ENCODE measurements at regions not wholly inside any gene's neighbourhood (a gene's known extent, or its start where the extent isn't known, plus 50 kb on each side); places are given as distances from the start of the nearest gene placed in this dataset.

DNA sequence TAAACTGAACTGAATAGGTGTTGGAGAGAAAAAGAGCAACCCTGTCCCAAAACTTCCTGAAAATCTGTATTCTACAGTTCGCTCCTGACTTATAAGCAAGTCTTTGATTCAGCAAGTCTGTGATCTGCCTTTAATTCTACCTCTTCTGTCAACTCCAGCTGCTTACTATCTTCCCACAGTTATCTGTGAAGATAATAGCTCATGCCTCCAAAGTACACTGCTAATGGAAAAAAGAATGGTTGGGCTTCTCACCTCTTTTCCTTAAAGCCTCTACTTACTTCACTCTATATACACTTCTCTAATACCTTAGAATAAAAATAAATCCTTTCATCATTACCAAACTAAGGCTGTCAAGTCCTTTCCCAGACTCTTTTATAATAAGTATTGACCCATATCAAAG lies 391.5 kb upstream of the MIR17HG start:
- DNase-seq = no peak

DNA sequence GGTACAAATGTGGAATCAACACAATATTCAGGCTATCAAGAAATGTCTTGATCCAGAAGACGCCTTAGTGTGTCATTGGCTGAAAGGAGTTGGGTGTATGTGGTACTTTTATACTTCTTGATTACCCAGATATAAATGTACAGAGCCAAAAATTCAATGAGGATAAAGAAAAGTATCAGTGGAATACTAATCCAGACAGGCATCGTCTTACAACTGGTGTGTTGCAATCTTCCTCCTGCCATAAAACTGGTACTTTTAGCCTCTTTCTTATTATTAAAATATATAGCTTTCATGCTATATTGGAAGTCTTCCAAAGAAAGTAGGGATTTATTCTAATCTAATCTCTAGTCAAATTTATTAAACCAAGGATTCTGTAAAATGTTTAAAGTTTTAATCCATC lies 388.6 kb upstream of the MIR17HG start:
- no peak for DNase-seq

DNA sequence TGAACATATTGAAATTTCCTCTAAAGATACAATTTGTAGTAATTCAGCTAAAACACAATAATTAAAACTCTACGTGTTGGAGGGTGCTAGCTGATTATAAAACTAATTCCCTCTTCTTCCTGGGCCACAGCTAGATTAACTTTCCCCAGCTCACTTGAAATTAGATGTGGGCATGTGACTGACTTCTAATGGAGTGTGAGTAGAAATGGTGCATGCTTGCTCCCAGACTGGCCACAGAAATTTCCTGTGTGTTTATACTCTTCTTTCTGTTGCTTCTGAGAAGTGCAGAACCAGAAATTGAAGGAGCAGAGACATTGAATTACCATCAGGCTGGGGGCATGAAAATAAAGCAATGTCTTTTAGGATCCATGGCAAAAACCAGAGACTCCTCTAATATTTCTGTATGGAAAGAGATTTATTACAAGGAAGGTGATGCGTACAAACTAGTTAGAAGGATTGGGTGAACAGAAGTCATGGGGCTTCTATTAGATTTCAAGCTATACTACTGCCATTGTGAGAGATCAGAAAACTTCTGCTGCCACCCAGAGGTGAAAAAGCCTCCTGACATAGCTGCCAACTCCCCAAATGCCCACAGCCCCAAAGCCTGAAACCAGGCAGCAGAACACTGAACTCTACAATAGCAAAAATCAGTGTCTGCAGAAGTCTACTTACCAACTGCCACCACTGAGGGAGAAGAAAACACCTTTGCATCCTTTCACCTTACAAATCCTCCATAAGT lies 379.2 kb upstream of the MIR17HG start:
- DNase-seq = no peak

DNA sequence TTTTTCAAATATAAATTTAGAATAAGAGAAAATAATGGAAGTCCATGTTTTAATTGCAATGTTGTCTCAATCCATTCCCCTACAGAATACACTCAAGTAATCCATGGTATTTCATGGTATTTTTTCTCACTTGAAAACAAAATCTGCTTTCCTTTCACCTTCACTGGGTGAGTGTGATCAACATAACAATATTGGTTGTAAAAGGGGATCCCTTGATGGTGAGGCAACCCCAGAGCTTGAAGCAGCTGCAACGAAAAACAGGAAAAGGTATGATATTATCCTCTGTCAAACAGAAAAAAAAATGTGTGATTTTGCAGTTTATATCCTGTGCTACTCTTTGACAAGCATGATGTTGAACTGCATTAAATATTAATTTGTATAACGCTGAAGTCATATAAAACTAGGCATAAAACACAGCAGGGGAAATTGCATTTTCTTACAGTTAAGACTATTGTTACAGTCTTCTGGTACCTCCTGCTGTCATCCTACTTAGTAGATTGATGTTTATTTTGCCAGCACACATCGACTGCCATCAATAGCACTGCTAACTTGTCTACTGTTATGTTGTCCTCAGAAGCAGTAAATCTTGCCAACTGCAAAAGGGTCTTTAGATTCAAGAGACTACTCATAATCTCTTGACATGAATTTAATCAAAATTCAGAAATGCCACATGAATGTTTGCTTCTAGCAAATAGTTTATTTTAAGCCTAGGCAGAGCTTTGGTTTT lies 373.1 kb upstream of the MIR17HG start:
- no peak for DNase-seq

DNA sequence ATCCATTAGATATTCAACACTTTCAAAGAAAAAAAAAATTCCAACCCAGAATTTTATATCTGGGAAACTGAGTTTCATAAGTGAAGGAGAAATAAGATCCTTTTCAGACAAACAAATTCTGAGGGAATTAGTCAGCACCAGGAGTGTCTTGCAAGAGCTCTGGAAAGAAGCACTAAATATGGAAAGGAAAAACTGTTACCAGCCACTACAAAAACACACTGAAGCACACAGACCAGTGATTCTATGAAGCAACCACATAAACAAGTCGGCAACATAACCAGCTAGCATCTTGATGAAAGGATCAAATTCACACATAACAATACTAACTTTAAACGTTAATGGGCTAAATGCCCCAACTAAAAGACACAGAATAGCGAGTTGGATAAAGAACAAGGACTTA lies 368.4 kb upstream of the MIR17HG start:
- DNase-seq = no peak

DNA sequence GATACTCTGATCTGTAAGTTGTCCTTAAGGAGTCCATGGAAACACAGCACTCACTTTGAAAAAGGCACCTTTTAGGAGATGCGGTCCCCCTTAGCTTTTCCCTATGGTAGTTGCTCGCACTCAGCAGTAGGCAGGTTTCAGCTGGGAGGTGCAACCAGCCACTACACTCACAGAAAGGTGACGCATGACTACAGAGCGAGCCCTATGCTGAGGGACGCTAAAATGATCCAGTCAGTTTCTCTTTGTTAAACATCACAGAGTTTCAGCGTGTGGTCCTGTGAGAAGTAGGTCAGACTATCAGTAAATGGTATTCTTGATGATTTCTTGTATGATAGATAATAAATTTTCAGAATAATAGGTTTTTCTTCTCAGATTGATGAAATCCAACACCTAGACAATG lies 362.7 kb upstream of the MIR17HG start:
- no peak for DNase-seq

DNA sequence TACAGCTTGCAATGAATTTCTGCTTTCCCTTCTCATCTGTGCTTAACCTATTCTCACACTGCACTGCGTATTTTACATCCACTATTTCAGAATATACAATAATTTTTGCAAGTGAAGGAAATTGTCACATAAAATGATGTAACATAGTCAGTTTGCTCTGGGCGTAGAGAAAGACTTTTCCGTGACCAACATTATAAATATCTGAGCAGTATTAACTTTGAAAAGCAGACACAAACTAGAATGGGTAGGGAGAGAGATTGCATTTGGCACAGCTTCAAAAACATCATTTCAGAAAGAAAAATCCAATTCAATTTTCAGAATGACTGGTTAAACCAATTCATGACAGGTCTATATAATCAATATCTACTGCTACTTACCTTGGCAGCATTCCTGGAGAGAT lies 352.5 kb upstream of the MIR17HG start:
- no peak for DNase-seq

DNA sequence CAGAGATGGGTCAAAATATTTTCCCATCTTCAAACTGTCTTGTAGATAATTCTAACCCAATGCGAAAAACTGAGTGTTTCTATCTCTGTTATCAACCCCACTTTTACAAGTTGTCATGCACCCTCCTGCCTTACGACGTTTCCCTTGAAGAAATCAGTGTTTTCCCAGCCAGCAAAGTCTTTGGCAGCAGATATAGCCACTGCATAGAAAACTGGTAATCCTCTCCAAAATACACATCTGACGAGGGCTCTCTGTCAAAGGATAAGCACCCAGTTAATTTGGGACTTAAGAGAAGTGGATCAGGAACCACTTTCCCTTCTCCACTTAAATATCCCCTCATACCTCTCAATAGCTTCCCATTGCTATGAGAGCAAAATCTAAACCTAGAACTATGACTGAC lies 351.9 kb upstream of the MIR17HG start:
- DNase-seq = no peak

DNA sequence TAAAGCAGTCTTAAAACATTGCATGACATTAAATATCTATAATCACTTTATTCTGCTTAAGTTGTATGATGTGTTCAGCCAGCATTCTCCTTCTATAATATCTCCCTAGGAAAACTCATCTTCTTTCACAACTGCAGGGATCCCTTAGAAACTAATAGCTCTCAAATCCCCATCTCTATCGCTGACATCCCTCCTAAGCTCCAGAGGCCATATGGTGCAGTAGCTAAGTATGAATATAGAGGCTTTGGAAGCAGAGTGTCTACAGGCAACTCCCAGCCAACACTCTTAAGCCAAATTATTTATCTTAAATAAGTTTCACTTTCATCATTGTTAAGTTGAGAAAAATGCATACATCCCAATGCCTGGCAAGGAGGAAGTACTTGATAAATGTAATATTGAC lies 349.5 kb upstream of the MIR17HG start:
- no peak for DNase-seq

DNA sequence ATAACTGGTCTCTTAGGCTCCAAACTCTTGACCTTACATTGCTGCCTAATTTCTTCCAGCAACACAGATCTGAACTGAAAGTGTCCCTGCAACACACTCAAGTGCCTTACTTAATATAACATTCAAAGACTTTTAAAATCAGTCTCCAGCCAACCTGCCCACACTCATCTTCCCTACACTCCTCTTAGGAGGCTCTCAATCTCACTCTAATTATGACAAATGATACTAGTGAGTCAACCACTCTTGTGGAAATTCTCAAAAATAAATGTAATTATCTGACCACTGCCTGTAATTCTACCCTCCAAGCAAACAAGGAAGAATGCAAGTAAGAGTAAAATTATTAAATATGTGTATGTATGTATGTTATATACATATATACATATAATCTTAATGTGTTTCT lies 348.1 kb upstream of the MIR17HG start:
- DNase-seq = no peak

DNA sequence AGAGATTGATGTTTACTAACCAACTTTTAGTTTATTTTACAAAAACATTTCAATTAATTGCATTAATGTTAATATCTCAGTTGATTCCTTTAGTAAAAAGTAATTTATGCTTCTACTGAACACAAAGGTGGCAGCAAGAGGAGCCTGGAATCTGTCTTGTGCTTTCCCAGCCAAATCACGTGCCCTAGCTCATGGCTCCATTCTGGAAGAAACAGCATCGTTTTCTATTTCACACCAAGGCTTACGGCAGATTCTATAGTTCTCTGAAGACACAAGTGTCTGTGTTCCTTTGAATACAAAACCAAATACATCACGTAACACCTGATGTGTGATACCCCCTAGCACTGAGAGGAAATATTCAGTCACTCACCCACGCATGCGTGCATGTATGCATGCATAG lies 346.1 kb upstream of the MIR17HG start:
- no peak for DNase-seq

DNA sequence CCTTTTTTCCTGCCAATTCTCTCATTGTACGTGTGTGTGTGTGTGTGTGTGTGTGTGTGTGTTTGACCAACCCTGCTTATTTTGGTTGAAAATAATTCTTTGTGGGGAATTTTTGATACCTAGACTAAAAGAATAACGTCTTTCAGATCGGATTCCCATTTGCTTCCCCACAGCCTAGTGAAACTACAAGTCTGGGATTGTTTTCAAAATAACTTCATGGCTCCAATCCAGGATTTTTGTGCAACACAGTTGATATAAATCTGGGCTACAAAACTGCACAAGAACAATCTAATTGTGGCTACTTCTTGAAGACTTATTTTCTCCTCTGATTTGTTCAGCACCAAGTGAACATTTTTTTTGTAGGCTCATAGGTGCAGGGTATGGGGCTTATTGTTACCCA lies 332.8 kb upstream of the MIR17HG start:
- DNase-seq = no peak

DNA sequence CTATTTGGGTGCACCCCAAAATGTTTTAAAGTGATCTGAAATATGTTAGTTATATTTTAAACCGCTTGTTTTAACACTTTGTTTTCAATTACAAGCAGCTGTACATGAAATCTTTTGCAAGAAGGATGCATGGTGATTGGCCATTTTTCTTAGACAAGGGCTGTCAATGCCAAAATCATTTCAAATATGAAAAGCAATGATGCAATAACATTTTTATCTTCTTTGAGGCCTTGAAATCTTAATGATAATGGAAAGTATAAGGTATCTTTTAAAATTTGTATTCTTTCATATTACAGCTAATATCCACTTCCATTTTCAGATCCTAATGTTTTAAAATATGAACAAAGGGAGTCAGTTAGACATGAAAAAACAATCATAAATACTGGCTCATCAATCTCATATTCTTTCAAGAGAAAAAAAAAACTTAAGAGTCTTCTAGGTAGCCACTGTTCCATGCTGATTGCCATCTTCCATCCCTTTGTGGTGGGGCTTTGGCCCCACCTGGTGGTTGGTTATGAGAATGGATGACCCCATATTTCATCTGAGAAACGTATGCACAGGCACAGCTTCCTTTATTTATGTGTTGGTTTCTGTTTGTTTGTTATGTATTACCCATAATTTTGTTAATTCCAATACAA lies 330.3 kb upstream of the MIR17HG start:
- no peak for DNase-seq

DNA sequence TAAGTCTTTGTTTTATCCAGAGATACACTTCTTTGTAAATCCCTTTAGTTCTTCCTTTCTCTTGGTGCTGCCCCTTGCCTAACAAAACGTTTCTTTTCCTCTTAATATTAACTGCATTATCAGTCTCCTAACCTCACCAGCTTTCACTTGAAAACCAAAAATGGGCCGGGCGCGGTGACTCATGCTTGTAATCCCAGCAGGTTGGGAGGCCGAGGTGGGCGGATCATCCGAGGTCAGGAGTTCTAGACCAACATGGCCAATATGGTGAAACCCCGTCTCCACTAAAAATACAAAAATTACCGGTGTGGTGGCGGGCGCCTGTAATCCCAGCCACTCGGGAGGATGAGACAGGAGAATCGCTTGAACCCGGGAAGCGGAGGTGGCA lies 329.8 kb upstream of the MIR17HG start:
- no peak for DNase-seq

DNA sequence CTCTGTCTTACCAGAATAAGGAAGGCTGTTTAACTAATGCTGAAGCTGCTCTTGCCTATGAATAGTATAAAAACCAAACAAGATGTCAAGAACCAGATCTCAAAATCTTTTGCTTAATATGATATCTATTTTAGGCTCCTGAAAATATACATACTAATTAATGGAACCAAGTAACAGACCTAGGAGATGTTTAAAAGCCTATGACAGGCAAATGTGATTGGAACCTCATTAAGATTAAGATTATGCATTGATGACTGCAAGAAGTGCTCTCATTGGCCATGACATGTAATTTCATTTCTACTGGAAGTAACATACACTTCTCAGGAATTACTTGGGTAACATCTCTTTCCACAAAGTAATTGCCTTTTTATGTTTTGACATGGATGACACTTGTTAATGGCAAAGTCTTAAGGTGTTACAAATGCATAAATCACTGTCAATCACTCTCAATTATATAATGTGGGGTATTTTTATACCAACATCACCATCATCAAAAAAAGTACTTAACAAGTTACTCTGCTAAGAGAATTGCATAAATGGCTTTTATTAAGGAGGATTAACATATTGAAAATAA lies 326.9 kb upstream of the MIR17HG start:
- no peak for DNase-seq

DNA sequence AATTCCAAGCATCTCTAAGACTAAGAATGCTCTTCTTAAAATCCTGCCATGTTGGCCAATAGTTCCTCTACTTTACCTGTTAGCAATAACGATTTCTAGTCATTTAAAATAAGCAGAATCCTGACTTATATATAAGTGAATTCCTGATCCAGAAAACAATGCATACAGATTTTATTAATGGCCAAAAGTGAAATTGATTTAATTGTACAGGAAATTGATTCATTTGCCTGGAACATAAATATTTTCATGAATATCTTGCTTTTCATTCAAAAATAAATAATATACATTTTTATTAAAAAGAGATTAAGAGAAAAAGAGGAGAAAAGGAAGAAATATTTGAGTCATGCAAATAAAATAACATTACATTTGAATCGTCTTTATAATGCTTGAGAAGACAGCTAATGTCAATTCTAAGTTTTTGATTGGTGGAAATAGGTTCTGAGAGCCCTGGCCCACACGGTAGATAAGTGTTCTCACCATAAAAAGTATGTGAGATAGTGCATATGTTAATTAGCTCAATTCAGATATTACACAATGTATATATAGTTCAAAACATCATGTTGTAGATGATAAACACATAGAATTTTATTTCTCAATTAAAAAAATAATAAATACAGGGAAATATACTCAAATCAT lies 323.2 kb upstream of the MIR17HG start:
- no peak for DNase-seq

DNA sequence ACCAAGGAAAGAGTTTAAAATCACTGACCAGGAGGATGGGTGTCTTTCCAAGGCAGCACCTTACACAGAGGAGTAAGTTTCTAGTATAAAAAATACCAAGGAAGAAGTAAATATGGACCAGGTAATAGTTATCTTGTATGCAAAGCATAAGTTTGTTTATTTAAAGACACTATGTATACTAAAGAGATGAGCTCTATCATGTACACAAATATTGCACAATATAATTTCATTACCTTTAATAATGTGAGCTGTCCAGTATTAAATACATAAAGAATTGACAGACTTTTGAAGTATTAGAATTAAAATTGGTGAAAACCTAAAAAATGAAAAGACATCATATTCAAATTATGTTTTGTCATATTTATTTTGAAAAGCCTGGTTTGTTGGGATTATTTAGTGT lies 322.0 kb upstream of the MIR17HG start:
- no peak for DNase-seq

DNA sequence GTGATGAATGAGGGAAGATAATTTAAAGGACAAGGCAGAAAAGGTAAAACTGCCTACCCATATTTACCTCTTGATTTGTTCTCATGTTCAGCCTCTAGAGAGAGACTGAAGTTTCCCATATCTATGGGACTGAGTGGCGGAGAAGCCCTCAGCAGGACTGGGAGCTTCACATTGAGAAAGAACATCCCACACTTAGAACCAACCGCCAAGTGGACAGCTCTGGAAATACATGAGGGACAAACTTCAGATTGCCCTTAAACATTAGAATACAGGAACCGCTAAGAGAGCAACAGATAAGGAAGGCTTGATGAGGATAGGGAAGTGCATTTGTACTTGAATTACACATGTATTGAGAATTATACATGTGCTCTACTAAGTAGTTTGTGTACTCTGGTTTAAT lies 316.0 kb upstream of the MIR17HG start:
- no peak for DNase-seq

DNA sequence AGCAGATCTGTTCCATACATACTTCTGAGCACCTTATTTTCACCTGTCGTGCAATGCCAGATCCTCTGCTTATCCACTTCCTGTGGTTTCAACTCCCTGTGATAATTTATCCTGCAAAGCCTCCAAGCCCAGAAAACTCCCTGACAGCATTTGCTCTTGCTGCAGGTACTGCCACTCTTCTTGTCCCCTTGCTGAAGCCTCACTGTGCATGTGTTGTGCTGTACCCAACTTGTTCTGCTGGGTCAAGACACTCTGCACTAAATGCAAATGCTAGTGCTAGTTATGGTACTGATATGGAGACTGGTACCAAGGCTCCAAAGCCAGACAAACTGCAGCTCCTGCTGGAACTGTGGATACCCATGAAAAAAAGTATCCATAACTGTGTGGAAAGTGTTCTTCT lies 315.4 kb upstream of the MIR17HG start:
- no peak for DNase-seq

DNA sequence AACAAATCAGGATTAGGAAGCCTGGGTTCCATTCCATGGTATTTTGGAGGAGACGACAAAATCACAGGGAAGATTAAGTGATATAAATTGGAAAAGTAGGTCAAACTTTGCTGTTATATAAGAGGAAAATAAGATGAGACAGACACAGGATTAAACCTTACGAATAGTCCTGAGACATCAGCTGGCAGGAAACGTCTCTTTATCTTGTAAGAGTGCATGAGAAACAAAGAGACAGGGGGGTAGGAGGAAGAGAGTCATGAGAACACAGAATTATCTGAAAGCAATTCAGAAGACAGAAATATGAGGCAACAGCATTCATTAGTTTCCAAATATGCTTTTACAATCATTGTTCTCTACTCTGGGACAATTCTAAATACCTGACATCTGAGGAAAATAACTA lies 310.6 kb upstream of the MIR17HG start:
- no peak for DNase-seq

DNA sequence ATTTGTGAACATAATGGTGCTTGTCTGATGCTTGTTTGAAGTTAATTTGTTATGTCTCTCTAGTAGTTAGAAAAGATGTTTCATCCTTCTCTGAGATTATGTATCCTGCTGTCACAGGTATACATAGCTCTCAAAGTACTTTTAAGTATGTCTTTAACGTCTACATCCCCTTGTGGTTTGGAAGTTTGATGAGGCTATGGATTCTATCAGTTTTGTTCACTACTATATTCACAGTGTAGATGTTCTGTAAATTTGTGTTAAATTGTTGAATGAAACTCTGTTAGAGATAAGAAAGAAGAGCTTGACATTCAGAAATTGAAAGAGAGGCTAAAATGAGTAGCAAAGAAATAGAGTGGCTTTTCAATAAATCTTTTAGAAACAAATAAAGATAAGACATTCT lies 304.6 kb upstream of the MIR17HG start:
- DNase-seq = no peak

DNA sequence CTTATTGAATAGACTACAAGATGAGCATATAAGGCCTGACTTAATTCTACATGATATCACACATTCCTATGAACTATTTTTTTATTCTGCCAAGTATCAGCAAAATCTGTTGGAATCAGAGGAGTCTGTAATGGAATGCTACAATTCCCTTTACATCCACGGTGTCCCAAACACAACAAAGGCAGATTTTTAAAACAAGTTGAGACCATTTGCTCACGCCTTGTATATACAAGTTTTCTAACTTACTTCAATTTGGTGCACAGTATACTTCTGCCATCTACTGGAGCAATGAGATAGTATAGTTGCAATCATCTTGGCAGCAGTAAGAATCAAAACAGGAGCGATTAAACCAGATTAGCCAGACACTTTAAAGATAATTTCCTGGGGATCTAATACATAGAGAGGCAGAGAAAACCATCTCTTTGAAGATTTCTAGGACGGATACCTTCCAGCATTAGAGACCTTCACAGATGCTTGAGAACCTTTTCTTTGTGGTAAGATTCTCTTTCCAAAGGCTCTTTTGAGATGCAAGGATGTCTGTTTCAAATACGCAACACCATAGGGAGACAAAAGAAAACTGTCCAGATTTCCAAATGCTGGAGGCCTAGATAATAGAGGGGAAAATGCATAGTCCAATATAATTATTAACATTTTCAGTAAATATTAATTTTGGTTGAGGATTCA lies 302.0 kb upstream of the MIR17HG start:
- no peak for DNase-seq
